Activated B cell treated with CpG ODN at 0.5 μM for 24 hours (primary cell): ENCODE measurements at regions not wholly inside any gene's neighbourhood (a gene's known extent, or its start where the extent isn't known, plus 50 kb on each side); places are given as distances from the start of the nearest gene placed in this dataset.

Experiments
- ATAC-seq: fragments of 200-7000 bp; cut with Tn5 transposase; one replicate; pipeline ENCODE4 v1.10.0; 2021; ENCODE audit warnings: low read depth, mild to moderate bottlenecking, moderate library complexity
- CTCF ChIA-PET: fragments of 350-600 bp; sonication (Branson Sonifier 250); formaldehyde crosslinking; loops from one replicate; lab custom pipeline; 2021; ENCODE audit warnings: antibody characterized with exemption; lab: Charles Lee
- POLR2A ChIA-PET: fragments of 350-600 bp; sonication (Branson Sonifier 250); formaldehyde crosslinking; loops from one replicate; lab custom pipeline; 2021; ENCODE audit warnings: antibody characterized with exemption; lab: Charles Lee
- DNase-seq: peaks from one replicate; pipeline ENCODE4 v3.0.0; 2022
- H3K27ac Mint-ChIP-seq: one replicate; pipeline ENCODE4 v1.8.0; 2020; ENCODE audit warnings: mixed read lengths
- H3K27me3 Mint-ChIP-seq: one replicate; pipeline ENCODE4 v1.8.0; 2021; ENCODE audit warnings: mixed read lengths
- H3K36me3 Mint-ChIP-seq: one replicate; pipeline ENCODE4 v1.8.0; 2021; ENCODE audit warnings: low read depth, mixed read lengths
- H3K4me1 Mint-ChIP-seq: one replicate; pipeline ENCODE4 v1.8.0; 2021; ENCODE audit warnings: mixed read lengths
- H3K4me3 Mint-ChIP-seq: one replicate; pipeline ENCODE4 v1.8.0; 2020; ENCODE audit warnings: mild to moderate bottlenecking, mixed read lengths
- H3K9me3 Mint-ChIP-seq: one replicate; pipeline ENCODE4 v1.8.0; 2020; ENCODE audit warnings: mixed read lengths
- intact Hi-C: fragments of 100-400 bp; cut with micrococcal nuclease; formaldehyde crosslinking; loops from one replicate; pipeline ENCODE4 v1.15.1; 2024
- TF ChIP-seq, protein P1 (sequence below): fragments of 200-600 bp; IDR thresholded peaks from one replicate; pipeline ENCODE4 v1.8.0; 2022; ENCODE audit warnings: antibody characterized with exemption, mild to moderate bottlenecking

- TF ChIP-seq, protein P1, sequence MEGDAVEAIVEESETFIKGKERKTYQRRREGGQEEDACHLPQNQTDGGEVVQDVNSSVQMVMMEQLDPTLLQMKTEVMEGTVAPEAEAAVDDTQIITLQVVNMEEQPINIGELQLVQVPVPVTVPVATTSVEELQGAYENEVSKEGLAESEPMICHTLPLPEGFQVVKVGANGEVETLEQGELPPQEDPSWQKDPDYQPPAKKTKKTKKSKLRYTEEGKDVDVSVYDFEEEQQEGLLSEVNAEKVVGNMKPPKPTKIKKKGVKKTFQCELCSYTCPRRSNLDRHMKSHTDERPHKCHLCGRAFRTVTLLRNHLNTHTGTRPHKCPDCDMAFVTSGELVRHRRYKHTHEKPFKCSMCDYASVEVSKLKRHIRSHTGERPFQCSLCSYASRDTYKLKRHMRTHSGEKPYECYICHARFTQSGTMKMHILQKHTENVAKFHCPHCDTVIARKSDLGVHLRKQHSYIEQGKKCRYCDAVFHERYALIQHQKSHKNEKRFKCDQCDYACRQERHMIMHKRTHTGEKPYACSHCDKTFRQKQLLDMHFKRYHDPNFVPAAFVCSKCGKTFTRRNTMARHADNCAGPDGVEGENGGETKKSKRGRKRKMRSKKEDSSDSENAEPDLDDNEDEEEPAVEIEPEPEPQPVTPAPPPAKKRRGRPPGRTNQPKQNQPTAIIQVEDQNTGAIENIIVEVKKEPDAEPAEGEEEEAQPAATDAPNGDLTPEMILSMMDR: no peak
- no peak overlapping the region for H3K4me3 Mint-ChIP-seq
- intact Hi-C loops: no loop called here
- no peak overlapping the region for H3K27ac Mint-ChIP-seq
- no peaks in the 10 kb centered on the region for H3K36me3 Mint-ChIP-seq
- no peaks in the 10 kb centered on the region for H3K9me3 Mint-ChIP-seq
- CTCF ChIA-PET: no interaction called here
- ATAC-seq (no peak), DNase-seq (no peak)
- POLR2A ChIA-PET: no interaction called here
- no peaks in the 10 kb centered on the region for H3K27me3 Mint-ChIP-seq
- no peaks in the 10 kb centered on the region for H3K4me1 Mint-ChIP-seq
Observed at GRCh38 chr7:79810916-79811315, 323.7 kb upstream of the GNAI1 start.

GRCh38 chr7:79806161-79806734, 328.4 kb upstream of the GNAI1 start:
- intact Hi-C loops: no loop called here
- H3K4me1 Mint-ChIP-seq: no peaks in the 10 kb centered on the region

GRCh38 chr7:79790656-79791262, 337.3 kb upstream of the MAGI2 start:
- ChIA-PET POLR2A (no interaction called here), CTCF (no interaction called here)
- Mint-ChIP-seq H3K27me3 (no peaks in the 10 kb centered on the region), H3K4me3 (no peak overlapping the region), H3K27ac (no peak overlapping the region), H3K4me1 (no peaks in the 10 kb centered on the region), H3K36me3 (no peaks in the 10 kb centered on the region), H3K9me3 (no peaks in the 10 kb centered on the region)
- DNase-seq: no peak
- TF ChIP-seq, protein P1: no peak
- no peak for ATAC-seq
- intact Hi-C loops: no loop called here

More at GRCh38 chr7:79806161-79806734, 328.4 kb upstream of the GNAI1 start:
- ATAC-seq (no peak), DNase-seq (no peak)
- CTCF ChIA-PET: no interaction called here
- no peak overlapping the region for H3K4me3 Mint-ChIP-seq
- H3K27me3 Mint-ChIP-seq: no peaks in the 10 kb centered on the region
- POLR2A ChIA-PET: no interaction called here
- H3K9me3 Mint-ChIP-seq: peaks cover 3% of the 10 kb centered on the region
- no peaks in the 10 kb centered on the region for H3K36me3 Mint-ChIP-seq
- no peak overlapping the region for H3K27ac Mint-ChIP-seq
- TF ChIP-seq, protein P1: no peak

DNA sequence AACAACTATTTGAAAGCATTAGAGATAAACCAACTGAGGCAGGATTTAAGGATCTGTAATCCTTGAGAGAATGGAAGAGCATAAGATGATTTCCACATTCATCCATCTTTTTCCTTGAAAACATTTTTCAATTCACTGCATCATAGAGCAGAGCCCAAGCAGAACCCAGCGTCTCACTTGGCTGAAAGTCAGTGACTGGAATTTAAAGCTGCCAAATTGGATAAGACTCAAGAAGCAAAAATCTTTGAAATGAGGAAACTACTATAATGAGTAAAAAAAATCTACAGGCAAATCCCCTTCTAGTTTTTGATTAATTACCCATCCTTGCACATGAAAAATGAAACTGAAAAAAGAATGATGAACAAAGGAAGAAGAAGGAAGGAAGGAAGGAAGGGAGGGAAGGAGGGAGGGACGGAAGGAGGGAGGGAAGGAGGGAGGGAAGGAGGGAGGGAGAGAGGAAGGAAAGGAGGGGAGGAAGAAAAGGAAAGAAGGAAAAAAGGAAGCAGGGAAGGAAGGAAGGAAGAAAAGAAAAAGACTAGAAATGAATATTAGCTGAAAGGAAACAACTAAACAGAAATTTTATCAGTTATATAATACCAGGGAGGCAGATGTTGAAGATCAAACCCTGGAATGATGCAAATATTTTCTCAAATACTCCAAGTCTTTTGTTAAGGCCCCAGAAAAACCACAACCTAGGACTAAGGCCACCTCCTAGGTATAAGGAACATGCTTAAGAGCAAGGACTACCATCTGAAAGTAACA, 336.3 kb upstream of the MAGI2 start:
- CTCF ChIA-PET: no interaction called here
- no peaks in the 10 kb centered on the region for H3K4me1 Mint-ChIP-seq
- H3K27me3 Mint-ChIP-seq: no peaks in the 10 kb centered on the region
- no peaks in the 10 kb centered on the region for H3K36me3 Mint-ChIP-seq
- TF ChIP-seq, protein P1: no peak
- DNase-seq (no peak), ATAC-seq (no peak)
- H3K27ac Mint-ChIP-seq: no peak overlapping the region
- intact Hi-C loops: no loop called here
- POLR2A ChIA-PET: no interaction called here
- H3K4me3 Mint-ChIP-seq: no peak overlapping the region
- no peaks in the 10 kb centered on the region for H3K9me3 Mint-ChIP-seq

GRCh38 chr7:79787623-79788022, 334.2 kb upstream of the MAGI2 start:
- ChIA-PET POLR2A (no interaction called here), CTCF (no interaction called here)
- Mint-ChIP-seq H3K4me1 (no peaks in the 10 kb centered on the region), H3K36me3 (no peaks in the 10 kb centered on the region), H3K27me3 (no peaks in the 10 kb centered on the region), H3K4me3 (no peak overlapping the region), H3K27ac (no peak overlapping the region), H3K9me3 (no peaks in the 10 kb centered on the region)
- TF ChIP-seq, protein P1: no peak
- DNase-seq (no peak), ATAC-seq (no peak)
- intact Hi-C loops: no loop called here
